ENCODE measurements at regions not wholly inside any gene's neighbourhood (a gene's known extent, or its start where the extent isn't known, plus 50 kb on each side); places are given as distances from the start of the nearest gene placed in this dataset.

DNA sequence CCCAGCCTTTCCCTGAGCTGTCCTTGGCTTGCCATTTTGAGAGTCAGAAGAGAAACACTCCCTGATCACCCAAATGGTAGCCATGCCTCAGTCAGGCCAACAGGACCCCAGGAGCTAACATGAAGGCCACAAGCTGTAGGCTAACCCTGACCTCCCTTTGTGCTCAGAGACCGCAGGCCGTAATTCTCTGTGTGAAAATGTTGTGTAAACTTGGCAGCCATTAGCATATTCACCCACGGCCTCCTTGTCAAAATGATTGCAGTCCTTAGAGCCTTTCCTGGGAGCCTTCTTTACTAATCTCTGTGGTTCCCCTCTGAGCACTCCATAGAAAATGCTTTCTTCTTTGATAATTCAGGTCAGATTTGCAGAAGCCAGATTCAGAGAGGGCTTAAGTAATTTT lies 418.9 kb downstream of the COG6 start:
- TF ChIP-seq ZNF324 (CRISPR knock-in tag; IDR thresholded peaks at IDR 0.05) (no peak), POLR2A (conservative IDR thresholded peaks at IDR 0.05) (no peak), NFIC (IDR thresholded peaks at IDR 0.05) (no peak), BHLHE40 (IDR thresholded peaks at IDR 0.05; ENCODE audit: low read length) (no peak), MYC (IDR thresholded peaks at IDR 0.05; ENCODE audit: low read depth, low read length) (no peak), MYC (CRISPR knock-in tag; IDR thresholded peaks at IDR 0.05; ENCODE audit: borderline replicate concordance, low read depth) (no peak), FOXJ2 (tag; IDR thresholded peaks at IDR 0.05) (no peak), RBFOX2 (IDR thresholded peaks at IDR 0.05; ENCODE audit: low read depth, low read length) (no peak), KAT2B (IDR thresholded peaks at IDR 0.05; ENCODE audit: low read depth, low read length) (no peak), BDP1 (IDR thresholded peaks at IDR 0.05; ENCODE audit: insufficient read depth, insufficient read length) (no peak), ZNF717 (CRISPR knock-in tag; IDR thresholded peaks at IDR 0.05) (no peak), BRD9 (IDR thresholded peaks at IDR 0.05; ENCODE audit: low read depth, partially characterized antibody) (no peak), SNRNP70 (optimal IDR thresholded peaks at IDR 0.05; ENCODE audit: low read depth, low read length) (no peak)
- TF ChIP-seq, protein P1, sequence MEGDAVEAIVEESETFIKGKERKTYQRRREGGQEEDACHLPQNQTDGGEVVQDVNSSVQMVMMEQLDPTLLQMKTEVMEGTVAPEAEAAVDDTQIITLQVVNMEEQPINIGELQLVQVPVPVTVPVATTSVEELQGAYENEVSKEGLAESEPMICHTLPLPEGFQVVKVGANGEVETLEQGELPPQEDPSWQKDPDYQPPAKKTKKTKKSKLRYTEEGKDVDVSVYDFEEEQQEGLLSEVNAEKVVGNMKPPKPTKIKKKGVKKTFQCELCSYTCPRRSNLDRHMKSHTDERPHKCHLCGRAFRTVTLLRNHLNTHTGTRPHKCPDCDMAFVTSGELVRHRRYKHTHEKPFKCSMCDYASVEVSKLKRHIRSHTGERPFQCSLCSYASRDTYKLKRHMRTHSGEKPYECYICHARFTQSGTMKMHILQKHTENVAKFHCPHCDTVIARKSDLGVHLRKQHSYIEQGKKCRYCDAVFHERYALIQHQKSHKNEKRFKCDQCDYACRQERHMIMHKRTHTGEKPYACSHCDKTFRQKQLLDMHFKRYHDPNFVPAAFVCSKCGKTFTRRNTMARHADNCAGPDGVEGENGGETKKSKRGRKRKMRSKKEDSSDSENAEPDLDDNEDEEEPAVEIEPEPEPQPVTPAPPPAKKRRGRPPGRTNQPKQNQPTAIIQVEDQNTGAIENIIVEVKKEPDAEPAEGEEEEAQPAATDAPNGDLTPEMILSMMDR (IDR thresholded peaks at IDR 0.05 in 2 of 3, conservative IDR thresholded peaks at IDR 0.05 in 1 of 3; ENCODE audit: insufficient read depth in 2 of 3, low read depth in 1 of 3, low read length in 3 of 3) = no peak
